ENCODE measurements at regions not wholly inside any gene's neighbourhood (a gene's known extent, or its start where the extent isn't known, plus 50 kb on each side); places are given as distances from the start of the nearest gene placed in this dataset.
A peak's percentile ranks its signal among the peaks of the same experiment; 100 is the strongest.

DNA sequence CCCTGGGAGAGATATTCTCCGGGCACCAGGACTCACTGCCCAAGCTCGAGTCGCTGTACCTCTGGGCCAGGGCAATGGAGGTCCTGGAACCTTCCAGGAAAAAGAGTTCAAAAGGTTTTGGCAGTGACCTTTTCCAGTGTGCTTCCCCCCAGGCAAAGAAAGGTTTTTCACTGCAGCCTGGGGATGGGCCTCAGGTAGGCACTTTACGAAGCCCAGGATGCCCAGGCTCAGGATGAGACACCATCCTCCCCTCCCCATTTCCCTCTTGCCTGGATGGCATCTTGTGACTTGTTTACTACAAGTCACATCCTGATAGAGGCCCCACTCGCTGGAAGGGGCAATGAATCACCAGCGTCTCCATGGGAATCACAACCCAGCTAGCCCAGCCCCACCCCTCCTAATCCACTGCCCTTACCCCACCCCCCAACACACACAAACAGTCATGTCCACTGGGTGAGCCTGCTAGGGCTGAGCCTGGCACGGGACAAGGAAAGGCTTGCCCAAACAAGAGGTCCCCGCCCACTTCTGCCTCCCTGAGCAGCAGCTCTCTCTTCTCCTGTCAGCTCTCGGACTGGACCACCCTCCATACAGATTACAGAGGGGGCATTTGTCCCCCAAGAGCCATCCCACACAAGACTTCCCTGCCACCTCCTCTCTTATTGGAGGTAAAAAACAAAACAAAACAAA, 93.8 kb upstream of the SMNDC1 start:
- DNase-seq (ENCODE audit: low read depth): peak; percentile 97

- DNase-seq (ENCODE audit: low read depth): peak; percentile 95
Measured at GRCh38 chr10:110399106-110399964, 94.6 kb upstream of the SMNDC1 start.

DNA sequence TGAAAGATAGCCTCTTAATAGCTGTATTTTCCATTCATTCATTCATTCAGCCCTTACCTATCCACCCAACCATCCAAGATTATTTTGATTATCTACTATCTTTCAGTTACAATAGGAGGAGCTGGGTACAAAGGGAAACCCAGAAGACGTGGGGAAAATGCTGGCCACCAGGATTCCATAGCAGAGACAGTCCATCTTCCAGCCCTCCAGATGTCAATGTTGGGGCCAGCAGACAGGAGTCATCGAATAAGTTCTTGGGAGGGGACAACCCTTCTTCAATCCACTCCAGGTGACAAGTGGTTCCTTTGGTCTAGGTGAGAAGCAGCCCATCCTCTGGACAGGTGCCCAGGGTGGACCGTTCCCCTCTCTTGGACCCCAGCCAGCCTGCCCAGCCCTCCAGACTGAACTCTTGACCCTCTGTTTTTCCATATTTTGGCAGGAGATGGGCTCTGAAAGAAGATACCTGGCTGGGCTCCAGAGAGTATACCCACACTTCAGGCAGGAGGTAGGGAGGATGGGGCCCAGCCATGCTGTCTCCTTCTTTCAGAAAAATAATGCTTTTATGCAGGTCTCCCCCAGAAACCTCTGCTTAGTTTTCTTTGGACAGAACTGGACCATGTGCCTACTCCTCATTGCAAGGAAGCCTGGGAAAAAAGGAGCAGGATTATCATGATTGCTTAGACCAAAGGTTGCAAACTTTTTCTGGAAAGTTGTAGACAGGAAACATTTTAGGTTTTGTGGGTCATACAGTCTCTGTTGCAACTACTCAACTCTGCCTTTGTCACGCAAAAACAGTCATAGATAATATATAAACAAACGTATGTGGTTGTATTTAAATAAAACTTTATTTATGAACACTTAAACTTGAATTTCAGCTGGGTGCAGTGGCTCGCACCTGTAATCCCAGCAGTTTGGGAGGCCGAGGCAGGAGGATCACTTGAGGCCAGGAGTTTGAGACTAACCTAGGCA, 95.5 kb upstream of the SMNDC1 start:
- no peak for DNase-seq (ENCODE audit: low read depth)

DNA sequence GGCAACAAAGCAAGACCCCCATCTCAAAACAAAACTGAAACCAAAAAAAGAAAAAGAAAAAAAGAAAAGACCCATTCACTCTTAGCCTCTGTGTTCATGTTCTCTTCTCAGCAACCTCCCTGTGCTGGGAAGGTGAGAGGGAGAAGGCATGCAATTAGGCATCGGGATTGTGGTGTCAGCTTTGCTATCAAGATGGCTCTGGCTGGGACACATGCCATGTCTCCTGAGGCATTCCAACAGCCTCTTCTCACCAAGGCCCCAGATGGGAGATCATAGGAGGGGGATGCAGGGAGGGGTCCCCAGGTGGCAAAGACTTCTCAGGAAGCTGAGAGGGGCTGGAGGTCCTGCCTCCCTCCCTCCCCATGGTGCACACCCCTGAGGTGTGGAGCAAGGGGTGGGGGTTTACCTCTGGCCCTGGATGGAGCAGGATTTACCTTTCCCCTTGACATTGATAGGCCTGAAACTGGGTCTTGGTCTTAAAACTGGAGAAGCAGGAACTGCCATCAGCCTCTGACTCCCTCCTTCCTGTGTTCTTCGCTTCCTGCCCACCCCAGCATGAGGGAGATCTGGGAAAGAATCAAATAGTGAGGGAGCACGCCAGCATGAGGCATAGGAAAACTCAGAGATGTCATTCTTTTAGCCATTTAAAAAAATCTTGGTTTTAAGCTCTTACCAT, 96.2 kb upstream of the DUSP5 start:
- DNase-seq (ENCODE audit: low read depth): no peak

GRCh38 chr10:110402077-110402416, 95.7 kb upstream of the DUSP5 start:
- no peak for DNase-seq (ENCODE audit: low read depth)

DNA sequence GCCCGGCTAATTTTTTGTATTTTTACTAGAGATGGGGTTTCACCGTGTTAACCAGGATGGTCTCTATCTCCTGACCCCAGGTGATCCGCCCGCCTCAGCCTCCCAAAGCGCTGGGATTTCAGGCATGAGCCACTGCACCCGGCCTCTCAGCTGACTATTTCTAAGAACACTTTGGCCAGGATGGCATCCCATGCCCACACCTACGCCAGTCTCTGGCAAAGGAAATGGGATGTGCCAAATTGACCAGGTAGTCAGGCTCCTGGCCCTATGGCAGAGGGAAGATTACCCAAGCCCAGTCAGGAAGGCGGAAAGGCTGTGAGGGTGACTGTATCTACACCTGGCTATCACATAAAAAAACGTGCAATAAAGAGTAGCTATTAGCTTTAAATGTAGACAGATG, 94.1 kb upstream of the DUSP5 start:
- DNase-seq (ENCODE audit: low read depth): no peak

DNA sequence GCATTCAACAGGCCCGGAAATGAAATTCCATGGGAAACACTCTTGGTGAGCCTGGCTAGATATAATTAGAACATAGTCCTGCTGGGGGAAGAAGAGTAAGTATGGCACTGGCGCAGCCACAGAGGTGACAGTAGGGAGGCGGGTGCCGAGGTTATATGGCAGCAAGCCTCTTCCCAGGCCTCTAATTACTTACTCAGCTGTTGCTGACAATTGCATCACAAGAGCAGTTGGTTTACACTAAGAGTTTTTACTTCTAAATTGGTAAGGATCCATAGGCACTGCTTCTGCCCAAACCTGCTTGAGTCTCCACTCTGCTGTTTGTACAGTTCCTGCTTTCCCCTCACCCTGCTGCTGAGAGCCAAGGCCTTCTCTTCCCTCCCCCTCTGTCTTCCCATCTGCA, 93.3 kb upstream of the DUSP5 start:
- DNase-seq (ENCODE audit: low read depth): peak; percentile 46

DNA sequence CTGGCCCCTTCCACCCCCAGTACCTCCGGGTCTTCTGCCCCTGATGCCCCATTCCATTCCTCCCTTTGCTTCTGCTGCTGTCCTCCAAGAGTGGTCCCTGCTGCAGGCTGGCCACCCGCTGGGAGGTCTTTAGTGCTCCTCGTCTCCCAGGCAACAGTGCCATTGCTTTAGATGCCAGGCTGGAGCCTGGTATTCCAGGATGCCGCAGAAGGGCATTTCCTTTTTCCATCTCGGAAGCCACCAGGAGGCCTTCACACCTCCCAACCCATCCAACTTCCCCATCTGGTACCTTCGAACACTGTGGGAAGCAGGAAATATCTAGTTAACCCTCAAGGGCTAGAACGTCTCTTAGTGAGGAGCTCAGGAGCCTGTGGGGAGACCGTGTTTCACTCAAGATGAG, 92.9 kb upstream of the DUSP5 start:
- no peak for DNase-seq (ENCODE audit: low read depth)

DNA sequence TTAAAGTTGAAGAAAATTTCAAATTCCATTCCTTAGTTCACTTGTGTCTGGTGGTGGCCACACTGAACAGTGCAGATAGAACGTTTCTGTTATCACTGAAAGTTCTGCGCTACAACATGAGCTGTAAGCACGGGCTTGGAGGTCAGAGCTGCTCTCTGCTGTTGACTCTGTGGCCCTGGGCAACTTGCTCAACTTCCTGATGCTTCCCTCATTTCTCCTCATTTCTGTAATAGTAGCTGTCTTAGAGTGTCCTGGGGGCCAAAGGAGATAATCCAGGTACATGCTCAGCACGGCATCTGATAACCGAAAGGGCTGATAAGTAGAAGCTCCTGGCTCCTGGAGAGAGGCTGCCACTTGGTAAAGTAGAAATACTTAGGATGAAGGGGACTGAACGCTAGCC, 92.3 kb upstream of the DUSP5 start:
- DNase-seq (ENCODE audit: low read depth): no peak

DNA sequence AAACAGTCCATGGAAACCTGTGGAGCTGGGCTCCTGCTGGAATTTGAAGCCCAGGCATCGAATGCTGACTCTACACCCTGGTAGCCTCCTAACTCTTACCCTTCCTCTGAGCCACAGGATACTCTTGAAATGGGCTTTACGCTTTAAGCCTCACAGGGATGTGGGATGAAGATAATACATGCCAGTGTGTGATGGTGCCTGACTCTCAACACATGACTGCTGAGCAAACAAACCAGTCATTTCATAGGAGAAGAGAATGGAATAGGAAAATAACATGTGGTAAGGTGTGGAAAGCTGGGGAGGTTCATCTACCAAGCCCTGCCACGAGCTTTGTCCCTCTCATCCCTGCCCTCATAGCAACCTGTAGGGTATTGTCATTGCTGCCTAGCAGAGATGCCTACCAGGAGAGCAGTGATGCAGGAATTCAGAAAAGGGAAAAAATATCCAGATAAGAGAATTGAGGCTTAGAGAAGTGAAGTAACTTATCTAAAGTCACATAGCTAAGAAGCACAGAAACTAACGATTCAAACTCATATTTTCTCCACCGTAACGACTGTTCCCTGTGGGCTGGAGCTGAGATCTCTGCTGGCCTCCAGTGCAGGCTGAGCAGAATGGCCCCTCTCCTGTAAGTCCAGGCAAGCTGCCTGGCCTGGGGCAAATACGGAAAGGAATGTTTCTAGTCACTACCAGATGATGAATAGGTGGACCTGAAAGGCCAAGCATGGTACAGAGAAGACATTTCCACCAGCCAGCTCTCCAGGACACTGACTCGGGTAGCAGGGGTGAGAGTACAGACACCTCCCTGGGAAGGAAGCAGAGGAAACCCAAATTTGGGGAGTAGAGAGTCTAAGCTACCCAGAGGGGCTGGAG, 90.2 kb upstream of the DUSP5 start:
- no peak for DNase-seq (ENCODE audit: low read depth)

DNA sequence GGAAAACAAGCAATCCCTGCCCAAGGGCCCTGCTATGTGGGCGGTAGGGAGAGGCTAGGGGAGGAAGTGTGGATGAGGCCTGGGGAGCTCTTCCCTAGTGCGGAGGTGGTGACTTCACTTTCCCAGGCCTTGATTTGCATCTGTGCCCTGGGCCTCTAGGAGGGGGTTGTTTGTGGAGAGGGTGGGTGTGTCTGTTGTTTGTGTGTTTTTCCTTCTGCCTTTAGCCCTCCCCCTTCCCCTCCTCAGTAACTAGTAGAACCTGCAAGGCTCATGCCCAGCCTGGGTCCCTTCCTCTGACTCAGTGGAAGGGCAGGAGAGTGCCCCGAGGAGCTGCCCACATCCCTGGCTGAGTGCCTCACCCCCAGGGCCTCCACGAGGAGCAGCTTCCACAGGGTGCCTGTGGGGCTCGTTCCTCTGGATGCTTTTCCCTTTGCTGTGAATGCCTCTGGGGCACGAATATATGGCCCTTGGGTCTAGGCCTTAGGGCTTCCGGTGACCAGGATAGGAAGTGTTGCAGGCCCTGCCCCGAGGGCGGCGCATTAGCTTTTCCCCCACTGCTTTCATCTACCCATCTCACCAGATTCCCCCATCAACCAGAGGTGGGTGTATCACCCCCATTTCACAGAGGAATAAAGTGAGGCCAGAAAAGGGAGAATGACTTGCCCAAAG, 89.4 kb upstream of the DUSP5 start:
- DNase-seq (ENCODE audit: low read depth): peak; percentile 33

GRCh38 chr10:110408943-110409342, 88.8 kb upstream of the DUSP5 start:
- DNase-seq (ENCODE audit: low read depth): no peak

DNA sequence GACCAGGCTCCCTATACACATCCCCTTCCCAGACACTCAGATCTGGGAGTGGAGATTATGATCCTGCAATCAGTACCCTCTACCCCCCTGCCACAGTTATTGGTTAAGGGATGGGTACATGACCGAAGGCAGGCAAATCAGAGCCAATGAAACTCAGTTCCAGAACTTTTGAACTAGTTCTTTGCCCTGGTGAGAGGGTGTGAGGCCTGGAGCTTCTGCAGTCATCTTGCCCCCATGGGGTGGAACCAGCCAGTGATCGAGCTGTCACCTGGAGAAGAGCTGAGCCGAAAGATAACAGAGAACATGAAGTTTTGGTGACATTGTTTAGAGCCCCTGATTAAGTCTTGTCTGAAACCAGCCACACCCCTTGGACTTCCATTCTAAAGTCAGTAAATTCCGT, 88.2 kb upstream of the DUSP5 start:
- DNase-seq (ENCODE audit: low read depth): no peak

GRCh38 chr10:110409926-110410325, 87.8 kb upstream of the DUSP5 start:
- no peak for DNase-seq (ENCODE audit: low read depth)

GRCh38 chr10:110410329-110411046, 87.2 kb upstream of the DUSP5 start:
- peak; percentile 96 for DNase-seq (ENCODE audit: low read depth)

GRCh38 chr10:110411047-110411410, 86.7 kb upstream of the DUSP5 start:
- DNase-seq (ENCODE audit: low read depth): peak; percentile 44

- DNase-seq (ENCODE audit: low read depth): peak; percentile 16
Measured at GRCh38 chr10:110413049-110413783, 84.5 kb upstream of the DUSP5 start.

DNA sequence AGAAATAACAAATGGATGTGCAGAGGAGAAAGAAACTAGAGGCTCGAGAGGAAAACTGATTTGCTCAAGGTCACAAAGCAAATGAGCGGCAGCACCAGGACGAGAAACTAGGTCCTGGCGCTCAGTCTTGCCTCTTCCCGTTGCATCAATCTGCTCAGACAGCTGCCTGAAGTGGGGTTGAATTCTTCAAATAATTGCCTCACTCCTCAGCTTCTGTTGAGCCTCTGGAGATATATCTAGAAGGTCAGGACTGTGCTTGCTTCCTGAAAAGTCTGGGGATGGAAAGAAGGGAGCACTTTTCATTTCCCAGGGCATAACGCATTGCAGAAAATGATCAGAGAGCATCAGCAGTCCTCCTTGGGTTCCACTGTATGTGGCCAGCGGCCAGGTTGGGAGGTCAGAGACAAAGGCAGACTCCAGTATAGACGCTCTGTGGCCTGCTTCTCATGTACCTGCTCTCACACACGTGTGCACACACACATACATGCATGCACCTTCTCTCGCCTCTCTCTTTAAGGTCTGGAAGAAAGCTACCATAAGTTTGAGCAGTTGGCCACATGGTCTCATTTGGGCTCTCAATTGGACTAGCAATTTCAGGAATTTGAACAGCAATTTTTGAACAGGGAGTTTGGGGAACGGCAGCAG, 83.7 kb upstream of the DUSP5 start:
- peak; percentile 34 for DNase-seq (ENCODE audit: low read depth)
